Daoy (cell line): ENCODE measurements at regions not wholly inside any gene's neighbourhood (a gene's known extent, or its start where the extent isn't known, plus 50 kb on each side); places are given as distances from the start of the nearest gene placed in this dataset.

Source experiments
- DNase-seq: peaks from one replicate; pipeline ENCODE4 v3.0.0-alpha.2; 2015; ENCODE audit warnings: low read depth

GRCh38 chr13:74000876-74001275 lies 133.3 kb downstream of the KLF12 start:
- no peak for DNase-seq

- DNase-seq, result no peak
Measured at GRCh38 chr13:73998631-73999030, 135.6 kb downstream of the KLF12 start.

- DNase-seq, result no peak
Measured at GRCh38 chr13:73997964-73998363, 136.2 kb downstream of the KLF12 start.

GRCh38 chr13:73996569-73996968 lies 137.6 kb downstream of the KLF12 start:
- no peak for DNase-seq

GRCh38 chr13:73995736-73996135 lies 138.5 kb downstream of the KLF12 start:
- DNase-seq, result no peak

- no peak for DNase-seq
Measured at GRCh38 chr13:73993661-73994060, 140.5 kb downstream of the KLF12 start.

GRCh38 chr13:73991884-73992283 lies 142.3 kb downstream of the KLF12 start:
- DNase-seq, result no peak

- DNase-seq, result no peak
Measured at GRCh38 chr13:73991384-73991783, 142.8 kb downstream of the KLF12 start.

- no peak for DNase-seq
Measured at GRCh38 chr13:73989244-73989843, 144.9 kb downstream of the KLF12 start.

GRCh38 chr13:73988461-73988860 lies 145.7 kb downstream of the KLF12 start:
- no peak for DNase-seq

GRCh38 chr13:73987618-73988017 lies 146.6 kb downstream of the KLF12 start:
- no peak for DNase-seq

- DNase-seq, result no peak
Measured at GRCh38 chr13:73985783-73986182, 148.4 kb downstream of the KLF12 start.

GRCh38 chr13:73984949-73985691 lies 149.1 kb downstream of the KLF12 start:
- DNase-seq, result no peak

GRCh38 chr13:73984201-73984600 lies 150.0 kb downstream of the KLF12 start:
- no peak for DNase-seq

GRCh38 chr13:73983109-73983508 lies 151.1 kb downstream of the KLF12 start:
- no peak for DNase-seq

- no peak for DNase-seq
Measured at GRCh38 chr13:73981595-73981994, 152.6 kb downstream of the KLF12 start.

- DNase-seq, result no peak
Measured at GRCh38 chr13:73975767-73976166, 158.4 kb downstream of the KLF12 start.

GRCh38 chr13:73974051-73974450 lies 160.2 kb downstream of the KLF12 start:
- DNase-seq, result no peak

- DNase-seq, result no peak
Measured at GRCh38 chr13:73973156-73973555, 161.0 kb downstream of the KLF12 start.

- no peak for DNase-seq
Measured at GRCh38 chr13:73972545-73972944, 161.7 kb downstream of the KLF12 start.

GRCh38 chr13:73971481-73971880 lies 162.7 kb downstream of the KLF12 start:
- DNase-seq, result no peak

GRCh38 chr13:73970421-73971055 lies 163.7 kb downstream of the KLF12 start:
- no peak for DNase-seq
